CD4-positive, alpha-beta T cell (primary cell): ENCODE measurements at regions not wholly inside any gene's neighbourhood (a gene's known extent, or its start where the extent isn't known, plus 50 kb on each side); places are given as distances from the start of the nearest gene placed in this dataset.

Experiments
- ATAC-seq: fragments of 200-7000 bp; cut with Tn5 transposase; one replicate; pipeline ENCODE4 v1.10.0; 2022; ENCODE audit warnings: mild to moderate bottlenecking; ENCODE audit not compliant: poor library complexity
- CTCF ChIA-PET: fragments of 350-600 bp; sonication (Branson Sonifier 250); formaldehyde crosslinking; loops from one replicate; lab custom pipeline; 2021; ENCODE audit warnings: antibody characterized with exemption, inconsistent platforms; lab: Charles Lee
- POLR2A ChIA-PET: fragments of 350-600 bp; sonication (Branson Sonifier 250); formaldehyde crosslinking; loops from one replicate; lab custom pipeline; 2021; ENCODE audit warnings: antibody characterized with exemption, inconsistent platforms; lab: Charles Lee
- DNase-seq, 14 experiments: peaks; one replicate each; pipeline ENCODE4 v3.0.0-alpha.2; 2013 to 2020; ENCODE audit warnings: mixed read lengths in 2 of 14
- H3K27ac ChIP-seq, 2 donors: one replicate each; pipeline versions ENCODE4 v1.5.1 to v1.7.0; 2013; ENCODE audit warnings: low read length in 2 of 2, low read depth in 1 of 2, mild to moderate bottlenecking in 1 of 2
- H3K27me3 ChIP-seq, 2 experiments: 1 replicate in 1 of 2; 2 replicates in 1 of 2; pipeline versions ENCODE4 v1.6.1 to v1.7.0; 2013; ENCODE audit warnings: low read length in 2 of 2, control low read depth in 1 of 2, mild to moderate bottlenecking in 1 of 2, moderate library complexity in 1 of 2; ENCODE audit not compliant: insufficient read depth in 2 of 2, control insufficient read depth in 1 of 2
- H3K36me3 ChIP-seq: one replicate; pipeline ENCODE4 v1.6.1; 2013; ENCODE audit warnings: low read length, control low read depth; ENCODE audit not compliant: insufficient read depth
- H3K4me1 ChIP-seq: one replicate; pipeline ENCODE4 v1.6.1; 2013; ENCODE audit warnings: low read length, control low read depth; ENCODE audit not compliant: insufficient read depth
- H3K4me3 ChIP-seq: one replicate; pipeline ENCODE4 v1.5.1; 2013; ENCODE audit warnings: mild to moderate bottlenecking, low read length, moderate library complexity
- H3K9me3 ChIP-seq, 2 experiments: 1 replicate in 1 of 2; 2 replicates in 1 of 2; pipeline versions ENCODE4 v1.6.1 to v1.7.0; 2013; ENCODE audit warnings: low read length in 2 of 2, mild to moderate bottlenecking in 2 of 2, control low read depth in 1 of 2, moderate library complexity in 1 of 2; ENCODE audit not compliant: control insufficient read depth in 1 of 2, insufficient read depth in 1 of 2
- H3K27ac Mint-ChIP-seq: one replicate; pipeline ENCODE4 v1.8.0; 2020; ENCODE audit warnings: mixed read lengths
- H3K27me3 Mint-ChIP-seq: one replicate; pipeline ENCODE4 v1.8.0; 2021; ENCODE audit warnings: mixed read lengths
- H3K36me3 Mint-ChIP-seq: one replicate; pipeline ENCODE4 v1.8.0; 2021; ENCODE audit warnings: low read depth, mixed read lengths
- H3K4me1 Mint-ChIP-seq: one replicate; pipeline ENCODE4 v1.8.0; 2021; ENCODE audit warnings: low read depth, mixed read lengths
- H3K4me3 Mint-ChIP-seq: one replicate; pipeline ENCODE4 v1.8.0; 2020; ENCODE audit warnings: mild to moderate bottlenecking, mixed read lengths
- H3K9me3 Mint-ChIP-seq: one replicate; pipeline ENCODE4 v1.8.0; 2020; ENCODE audit warnings: mixed read lengths
- CTCF ChIP-seq: fragments of 200-600 bp; IDR thresholded peaks from one replicate; pipeline ENCODE4 v1.8.0; 2022; ENCODE audit warnings: antibody characterized with exemption, mild to moderate bottlenecking
- intact Hi-C, 2 experiments: fragments of 100-400 bp; cut with DNase I in 1 of 2; cut with micrococcal nuclease in 1 of 2; formaldehyde crosslinking; loops; one replicate each; pipeline versions ENCODE4 v1.15.1 to v1.9.0; 2023 to 2025; cut with DNase I, micrococcal nuclease

DNA sequence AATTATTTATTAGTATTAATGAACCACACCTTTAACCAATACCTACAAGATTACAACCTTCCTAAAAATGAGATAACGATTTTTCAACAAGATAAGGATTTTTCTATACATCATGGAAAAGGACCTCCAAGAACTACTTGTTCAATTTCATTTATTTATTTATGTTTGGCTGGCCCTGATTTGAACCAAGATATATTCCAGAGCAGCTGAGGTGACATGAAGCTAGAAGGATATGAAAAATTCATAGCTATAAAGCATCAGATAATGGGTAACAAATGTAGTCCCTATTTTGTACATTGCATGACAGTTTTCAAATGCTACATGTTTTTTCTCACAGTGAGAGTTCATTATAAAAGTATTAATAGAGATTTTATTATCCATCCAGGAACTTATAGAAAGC lies 798.5 kb upstream of the ARRDC3 start:
- H3K4me1 Mint-ChIP-seq, result no peaks in the 10 kb centered on the region
- Histone ChIP-seq H3K4me3 (no peak overlapping the region), H3K27ac (no peak overlapping the region), H3K9me3 (no peaks in the 10 kb centered on the region), H3K4me1 (no peaks in the 10 kb centered on the region), H3K36me3 (no peaks in the 10 kb centered on the region), H3K27me3 (no peaks in the 10 kb centered on the region)
- no peak overlapping the region for H3K4me3 Mint-ChIP-seq
- H3K9me3 Mint-ChIP-seq, result no peaks in the 10 kb centered on the region
- no peak for TF ChIP-seq CTCF
- POLR2A ChIA-PET, result no interaction called here
- ATAC-seq (no peak), DNase-seq (no peak)
- no peaks in the 10 kb centered on the region for H3K36me3 Mint-ChIP-seq
- H3K27me3 Mint-ChIP-seq, result no peaks in the 10 kb centered on the region
- no peak overlapping the region for H3K27ac Mint-ChIP-seq
- intact Hi-C loops, result no loop called here
- CTCF ChIA-PET, result no interaction called here

- no peaks in the 10 kb centered on the region for H3K36me3 Mint-ChIP-seq
- Histone ChIP-seq H3K27me3 (no peaks in the 10 kb centered on the region), H3K4me1 (no peaks in the 10 kb centered on the region), H3K4me3 (no peak overlapping the region), H3K36me3 (no peaks in the 10 kb centered on the region), H3K27ac (no peak overlapping the region), H3K9me3 (no peaks in the 10 kb centered on the region)
- intact Hi-C loops, result no loop called here
- ATAC-seq (no peak), DNase-seq (no peak)
- no peak overlapping the region for H3K27ac Mint-ChIP-seq
- no peaks in the 10 kb centered on the region for H3K9me3 Mint-ChIP-seq
- ChIA-PET POLR2A (no interaction called here), CTCF (no interaction called here)
- no peak overlapping the region for H3K4me3 Mint-ChIP-seq
- H3K27me3 Mint-ChIP-seq, result no peaks in the 10 kb centered on the region
- TF ChIP-seq CTCF, result no peak
- no peaks in the 10 kb centered on the region for H3K4me1 Mint-ChIP-seq
Measured at GRCh38 chr5:92180391-92180790, 797.3 kb upstream of the ARRDC3 start.

DNA sequence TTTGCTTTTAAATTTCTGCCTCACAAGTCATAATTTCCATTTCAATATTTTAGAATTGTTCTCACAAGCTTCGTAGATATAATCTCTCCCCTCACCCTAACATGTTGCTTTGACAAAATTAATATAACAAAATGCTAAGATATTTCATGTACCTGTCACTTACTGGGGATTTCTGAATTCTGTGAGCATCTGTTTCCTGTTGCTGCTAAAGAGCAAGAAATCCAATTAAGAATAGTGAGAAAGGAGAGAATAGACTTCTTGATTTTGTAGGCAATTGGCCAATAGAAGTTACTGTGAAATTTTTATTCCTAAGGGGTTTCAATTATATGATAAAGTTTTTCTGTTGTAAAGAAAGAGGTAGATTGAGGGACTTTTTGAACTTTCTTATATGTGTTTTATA lies 796.5 kb upstream of the ARRDC3 start:
- Histone ChIP-seq H3K27me3 (no peaks in the 10 kb centered on the region), H3K4me3 (no peak overlapping the region), H3K9me3 (no peaks in the 10 kb centered on the region), H3K36me3 (no peaks in the 10 kb centered on the region), H3K4me1 (no peaks in the 10 kb centered on the region), H3K27ac (no peak overlapping the region)
- Mint-ChIP-seq H3K4me3 (no peak overlapping the region), H3K36me3 (no peaks in the 10 kb centered on the region), H3K27ac (no peak overlapping the region), H3K9me3 (no peaks in the 10 kb centered on the region), H3K27me3 (no peaks in the 10 kb centered on the region), H3K4me1 (no peaks in the 10 kb centered on the region)
- TF ChIP-seq CTCF, result no peak
- intact Hi-C loops, result no loop called here
- ChIA-PET POLR2A (no interaction called here), CTCF (no interaction called here)
- DNase-seq (no peak), ATAC-seq (no peak)
